ENCODE measurements at regions not wholly inside any gene's neighbourhood (a gene's known extent, or its start where the extent isn't known, plus 50 kb on each side); places are given as distances from the start of the nearest gene placed in this dataset.

- TF ChIP-seq, protein P1, sequence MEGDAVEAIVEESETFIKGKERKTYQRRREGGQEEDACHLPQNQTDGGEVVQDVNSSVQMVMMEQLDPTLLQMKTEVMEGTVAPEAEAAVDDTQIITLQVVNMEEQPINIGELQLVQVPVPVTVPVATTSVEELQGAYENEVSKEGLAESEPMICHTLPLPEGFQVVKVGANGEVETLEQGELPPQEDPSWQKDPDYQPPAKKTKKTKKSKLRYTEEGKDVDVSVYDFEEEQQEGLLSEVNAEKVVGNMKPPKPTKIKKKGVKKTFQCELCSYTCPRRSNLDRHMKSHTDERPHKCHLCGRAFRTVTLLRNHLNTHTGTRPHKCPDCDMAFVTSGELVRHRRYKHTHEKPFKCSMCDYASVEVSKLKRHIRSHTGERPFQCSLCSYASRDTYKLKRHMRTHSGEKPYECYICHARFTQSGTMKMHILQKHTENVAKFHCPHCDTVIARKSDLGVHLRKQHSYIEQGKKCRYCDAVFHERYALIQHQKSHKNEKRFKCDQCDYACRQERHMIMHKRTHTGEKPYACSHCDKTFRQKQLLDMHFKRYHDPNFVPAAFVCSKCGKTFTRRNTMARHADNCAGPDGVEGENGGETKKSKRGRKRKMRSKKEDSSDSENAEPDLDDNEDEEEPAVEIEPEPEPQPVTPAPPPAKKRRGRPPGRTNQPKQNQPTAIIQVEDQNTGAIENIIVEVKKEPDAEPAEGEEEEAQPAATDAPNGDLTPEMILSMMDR (IDR thresholded peaks at IDR 0.05) = no peak
- TF ChIP-seq POLR2A (IDR thresholded peaks at IDR 0.05) = no peak
Measured at GRCh38 chr3:6242104-6242503, 618.8 kb upstream of the GRM7 start.
